BE2C (cell line): ENCODE measurements at regions not wholly inside any gene's neighbourhood (a gene's known extent, or its start where the extent isn't known, plus 50 kb on each side); places are given as distances from the start of the nearest gene placed in this dataset.
"Not testable (repeated sequence)": the region's sequence is repeated elsewhere in the genome, so short reads cannot be mapped to it uniquely, and the experiment has no call there.

Source experiments
- DNase-seq: peaks from one replicate; pipeline ENCODE4 v3.0.0-alpha.2; 2020
- H3K27me3 ChIP-seq: fragments of 250-450 bp; sonication (Bioruptor Pico); 2 replicates; pipeline ENCODE4 v1.5.1; 2020; ENCODE audit warnings: mild to moderate bottlenecking
- H3K36me3 ChIP-seq: fragments of 250-450 bp; sonication (Bioruptor Pico); 2 replicates; pipeline ENCODE4 v1.5.1; 2020; ENCODE audit warnings: mild to moderate bottlenecking
- H3K4me1 ChIP-seq: fragments of 250-450 bp; sonication (Bioruptor Pico); 2 replicates; pipeline ENCODE4 v1.5.1; 2020
- H3K4me3 ChIP-seq: 2 replicates; pipeline ENCODE4 v1.5.1; 2011; ENCODE audit warnings: low read depth, low read length
- H3K9me3 ChIP-seq: fragments of 250-450 bp; sonication (Bioruptor Pico); 2 replicates; pipeline ENCODE4 v1.5.1; 2020
- CTCF ChIP-seq: IDR thresholded peaks from 2 replicates; pipeline ENCODE4 v1.5.1; 2012; ENCODE audit warnings: mild to moderate bottlenecking, low read depth, low read length

- Histone ChIP-seq H3K36me3 (no peaks in the 10 kb centered on the region), H3K4me1 (no peaks in the 10 kb centered on the region), H3K9me3 (no peaks in the 10 kb centered on the region), H3K4me3 (no peak overlapping the region), H3K27me3 (no peaks in the 10 kb centered on the region)
- DNase-seq, result no peak
- no peak for TF ChIP-seq CTCF
Measured at GRCh38 chr6:71808865-71809264, 77.5 kb upstream of the RIMS1 start.

- no peak for DNase-seq
- TF ChIP-seq CTCF, result no peak
- H3K9me3 ChIP-seq, result no peaks in the 10 kb centered on the region
Measured at GRCh38 chr6:71810880-71811279, 75.5 kb upstream of the RIMS1 start.

GRCh38 chr6:71822625-71823024, 63.7 kb upstream of the RIMS1 start:
- H3K36me3 ChIP-seq, result no peaks in the 10 kb centered on the region
- no peak for TF ChIP-seq CTCF
- no peaks in the 10 kb centered on the region for H3K9me3 ChIP-seq
- no peaks in the 10 kb centered on the region for H3K4me1 ChIP-seq
- H3K27me3 ChIP-seq, result no peaks in the 10 kb centered on the region
- H3K4me3 ChIP-seq, result no peak overlapping the region
- no peak for DNase-seq

More at GRCh38 chr6:71810880-71811279, 75.5 kb upstream of the RIMS1 start:
- H3K27me3 ChIP-seq, result no peaks in the 10 kb centered on the region
- no peaks in the 10 kb centered on the region for H3K4me1 ChIP-seq
- no peak overlapping the region for H3K4me3 ChIP-seq
- no peaks in the 10 kb centered on the region for H3K36me3 ChIP-seq

GRCh38 chr6:71832110-71832764, 54.1 kb upstream of the RIMS1 start:
- H3K9me3 ChIP-seq, H3K27me3 ChIP-seq, H3K36me3 ChIP-seq, H3K4me1 ChIP-seq, DNase-seq, H3K4me3 ChIP-seq: not testable (repeated sequence)
